ENCODE measurements at regions not wholly inside any gene's neighbourhood (a gene's known extent, or its start where the extent isn't known, plus 50 kb on each side); places are given as distances from the start of the nearest gene placed in this dataset.

DNA sequence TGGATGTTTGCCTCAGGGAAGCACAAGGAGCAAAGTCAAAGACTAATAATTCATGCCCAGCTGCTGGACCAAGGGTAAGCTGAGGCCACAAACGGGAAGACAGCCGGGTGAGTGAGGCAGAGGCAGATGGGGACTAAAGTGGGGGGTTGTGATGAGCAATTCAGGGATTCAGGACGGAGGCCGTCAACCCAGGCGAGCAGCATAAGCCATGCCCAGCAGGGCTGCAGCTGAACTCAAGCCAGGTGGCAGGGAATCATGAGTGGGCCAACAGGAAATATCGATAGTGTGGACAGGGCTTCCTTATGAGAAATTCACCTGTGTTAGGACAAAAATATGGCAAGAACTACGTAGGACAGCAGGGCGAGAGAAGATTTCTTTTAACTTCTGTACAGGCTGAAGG, 246.8 kb downstream of the CDC5L start:
- no peak for DNase-seq (ENCODE audit: low read depth, low spot score)

DNA sequence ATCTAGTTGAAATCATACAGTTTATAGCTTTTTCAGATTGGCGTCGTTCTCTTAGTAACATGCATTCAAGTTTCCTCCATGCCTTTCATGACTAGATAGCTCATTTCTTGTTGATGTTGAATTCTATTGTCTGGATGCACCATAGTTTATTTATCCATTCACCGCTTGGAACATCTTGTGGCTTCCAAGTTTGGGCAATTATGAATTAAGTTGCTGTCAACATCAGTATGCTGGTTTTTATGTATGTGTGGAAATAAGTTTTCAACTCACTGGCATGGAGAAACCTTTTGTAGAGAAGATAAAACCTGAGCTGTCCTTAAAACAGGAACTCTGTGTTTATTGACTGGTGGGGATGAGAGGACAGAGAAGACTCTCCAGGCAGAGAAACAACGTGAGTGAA, 248.0 kb downstream of the CDC5L start:
- DNase-seq (ENCODE audit: low read depth, low spot score), result no peak

DNA sequence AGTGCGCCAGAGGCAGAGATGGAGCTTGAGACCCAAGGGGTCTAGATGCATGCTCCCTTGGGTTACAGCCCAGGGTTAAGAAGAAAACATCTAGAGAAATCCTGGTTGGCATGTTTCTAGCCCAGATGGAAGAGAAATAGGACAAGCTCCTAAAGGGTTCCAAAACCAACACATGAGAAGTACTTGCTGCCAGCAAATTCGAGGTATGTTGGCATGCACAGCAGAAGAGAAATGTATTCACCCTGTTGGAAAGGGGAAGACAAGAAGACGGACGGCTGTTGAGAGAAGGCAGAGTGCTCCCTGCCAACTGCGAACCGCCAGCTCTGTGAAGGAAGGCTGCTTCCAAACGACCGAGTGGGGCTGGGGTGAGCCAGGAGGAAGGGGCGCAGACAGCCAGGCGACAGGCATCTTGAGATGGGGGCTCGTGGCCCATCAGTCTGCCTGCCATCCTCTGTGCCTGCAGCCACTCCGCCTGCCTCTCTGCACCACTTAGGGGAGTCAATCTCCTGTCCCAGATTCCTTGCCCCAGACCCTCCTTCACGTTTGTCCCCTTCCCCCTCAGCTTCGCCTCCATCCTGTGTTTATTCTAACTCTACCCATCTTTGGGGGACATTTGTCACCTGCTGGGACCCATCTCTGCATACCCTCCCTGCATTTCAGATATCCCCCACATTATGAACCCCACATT, 249.2 kb downstream of the CDC5L start:
- DNase-seq (ENCODE audit: low read depth, low spot score), result no peak

DNA sequence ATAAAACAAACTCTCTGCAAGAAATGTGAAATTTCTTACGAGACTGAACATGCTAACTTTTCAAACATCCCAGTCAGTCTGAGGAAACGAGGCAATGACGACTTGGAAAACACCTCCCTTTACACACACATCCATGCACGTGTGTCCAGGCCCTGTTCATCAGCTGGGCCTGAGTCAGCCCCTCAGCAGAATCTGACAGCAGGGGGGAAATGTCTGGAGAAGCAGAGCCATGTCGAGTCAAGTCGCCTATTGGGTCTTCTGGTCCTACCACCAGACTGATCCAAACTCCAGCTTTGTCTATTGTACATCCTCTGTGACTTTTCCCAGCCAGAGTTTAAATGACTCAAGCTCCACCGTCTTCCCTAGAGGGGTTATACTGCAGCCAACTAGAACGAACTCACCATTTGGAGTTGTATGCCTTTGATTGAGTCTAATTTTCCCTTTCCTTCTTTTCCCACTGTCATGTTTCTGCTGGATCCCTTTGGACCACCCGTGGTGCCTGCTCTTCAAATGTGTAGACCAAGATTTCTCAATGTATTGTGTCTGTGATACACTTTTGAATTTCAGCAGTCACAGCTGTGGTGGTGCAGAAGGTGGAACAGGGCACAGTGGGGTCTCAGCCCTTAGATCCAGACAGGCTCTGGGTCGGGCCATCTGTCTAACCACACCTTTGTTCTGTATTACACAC, 254.0 kb downstream of the CDC5L start:
- DNase-seq (ENCODE audit: low read depth, low spot score), result no peak

DNA sequence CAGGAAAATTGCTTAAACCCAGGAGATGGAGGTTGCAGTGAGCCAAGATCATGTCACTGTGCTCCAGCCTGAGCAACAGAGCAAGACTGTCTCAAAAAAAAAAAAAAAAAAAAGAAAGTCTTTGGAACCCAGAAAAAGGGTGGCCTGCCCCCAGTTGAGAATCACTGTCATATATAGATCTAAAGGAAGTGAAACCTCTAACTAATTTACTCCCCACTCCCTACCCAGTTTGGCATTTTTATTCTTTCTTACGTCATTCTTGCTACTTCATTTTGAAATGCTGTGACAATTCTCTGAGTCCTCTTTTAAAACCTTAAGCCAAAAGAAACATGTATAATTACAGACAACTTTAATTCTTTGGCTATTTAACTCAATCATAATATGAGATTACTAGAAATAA, 254.8 kb downstream of the CDC5L start:
- no peak for DNase-seq (ENCODE audit: low read depth, low spot score)

DNA sequence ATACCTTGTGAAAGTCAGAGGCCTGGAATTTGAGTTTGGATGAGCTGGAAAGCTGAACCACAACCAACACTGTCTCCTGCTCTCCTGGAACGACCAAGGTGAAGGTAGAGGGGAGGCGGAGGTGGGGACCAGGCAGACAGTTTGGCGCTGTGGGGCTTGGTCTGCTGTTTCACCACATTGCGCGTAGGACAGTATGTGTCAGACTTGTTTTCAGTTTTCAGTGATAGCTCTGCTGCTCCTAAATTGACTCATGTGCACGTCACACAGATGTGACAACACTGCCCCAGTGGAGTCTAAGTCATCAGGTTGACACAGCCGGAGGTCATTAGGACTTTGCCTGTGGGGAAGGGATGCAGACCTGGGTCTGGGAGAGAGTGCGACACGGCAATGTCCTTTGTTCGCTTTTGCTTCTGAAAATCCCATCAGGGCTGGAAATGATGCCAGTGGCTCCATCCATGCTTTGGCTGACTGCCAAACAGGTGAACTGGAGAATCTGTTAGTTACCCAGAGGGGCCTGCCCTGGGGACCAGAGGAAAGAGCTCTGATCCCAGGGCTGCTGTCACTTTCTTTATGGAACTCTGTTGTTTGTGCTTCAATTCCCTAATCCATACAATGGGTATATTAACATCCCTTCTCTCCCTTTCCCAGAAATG, 255.5 kb downstream of the CDC5L start:
- no peak for DNase-seq (ENCODE audit: low read depth, low spot score)

DNA sequence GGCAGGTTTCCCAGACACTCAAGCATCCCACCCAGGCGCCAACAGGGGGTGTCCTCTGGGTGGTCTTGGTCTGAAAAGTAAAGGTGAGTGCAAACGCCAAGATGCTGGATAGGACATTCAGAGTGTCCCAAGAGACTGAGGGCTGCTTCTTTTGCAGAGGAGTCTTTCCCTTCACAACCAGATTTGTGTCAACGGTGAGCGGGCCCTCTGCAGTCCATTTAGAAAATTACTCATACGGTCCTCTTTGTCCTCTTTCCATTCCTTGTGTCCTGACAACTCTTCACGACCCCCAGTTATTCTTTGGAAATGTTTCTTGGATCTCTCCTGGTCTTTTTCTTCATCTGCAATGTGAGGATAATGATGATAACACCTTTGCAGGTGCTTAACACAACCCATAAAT, 257.8 kb downstream of the CDC5L start:
- DNase-seq (ENCODE audit: low read depth, low spot score), result no peak

DNA sequence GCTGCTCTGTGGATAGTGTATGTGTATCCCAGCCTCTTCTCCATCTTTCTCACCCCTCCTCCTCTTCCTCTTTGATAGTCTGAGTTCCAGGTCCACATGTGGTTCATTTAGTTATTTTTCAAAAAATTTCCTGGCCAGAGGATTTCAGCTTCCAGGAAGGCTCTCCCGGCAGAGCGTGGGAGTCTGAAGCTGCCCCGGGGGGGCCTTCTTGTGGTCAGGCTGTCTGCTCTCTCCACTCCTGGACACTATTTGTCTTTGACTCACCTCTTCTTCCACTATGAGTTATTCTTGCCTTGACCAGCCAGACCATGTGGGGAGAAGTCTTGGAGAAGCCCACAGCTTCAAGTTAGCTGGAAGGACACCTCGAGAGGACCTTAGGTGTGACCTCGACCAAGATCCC, 258.8 kb downstream of the CDC5L start:
- DNase-seq (ENCODE audit: low read depth, low spot score), result no peak

DNA sequence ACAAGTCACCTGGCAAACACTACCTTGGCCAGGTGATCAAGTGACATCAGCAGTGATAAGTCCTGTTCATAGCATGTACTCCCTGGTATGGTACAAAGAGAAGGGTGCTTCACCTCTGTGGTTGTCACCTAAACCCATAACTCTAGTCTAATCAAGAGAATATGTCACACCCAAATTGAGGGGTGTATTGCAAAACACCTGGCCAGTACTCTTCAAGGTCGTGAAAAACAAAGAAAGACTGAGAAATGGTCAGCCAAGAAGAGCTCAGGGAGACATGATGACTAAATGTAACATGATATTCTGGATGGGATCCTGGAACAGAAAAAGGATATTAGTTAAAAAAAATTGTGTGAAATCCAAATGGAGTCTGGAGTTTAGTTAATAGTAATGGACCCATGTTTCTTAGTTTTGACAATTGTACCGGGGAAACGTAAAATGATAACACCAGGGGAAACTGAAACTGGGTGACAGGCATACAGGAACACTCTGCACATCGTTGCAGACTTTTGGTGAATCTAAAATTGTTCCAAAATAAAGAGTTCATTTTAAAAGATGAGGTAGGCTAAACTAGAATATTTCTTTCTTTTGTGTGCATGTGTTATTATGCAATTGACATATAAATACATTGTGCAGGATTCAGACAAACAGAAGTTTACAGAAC, 262.0 kb downstream of the CDC5L start:
- DNase-seq (ENCODE audit: low read depth, low spot score), result no peak

DNA sequence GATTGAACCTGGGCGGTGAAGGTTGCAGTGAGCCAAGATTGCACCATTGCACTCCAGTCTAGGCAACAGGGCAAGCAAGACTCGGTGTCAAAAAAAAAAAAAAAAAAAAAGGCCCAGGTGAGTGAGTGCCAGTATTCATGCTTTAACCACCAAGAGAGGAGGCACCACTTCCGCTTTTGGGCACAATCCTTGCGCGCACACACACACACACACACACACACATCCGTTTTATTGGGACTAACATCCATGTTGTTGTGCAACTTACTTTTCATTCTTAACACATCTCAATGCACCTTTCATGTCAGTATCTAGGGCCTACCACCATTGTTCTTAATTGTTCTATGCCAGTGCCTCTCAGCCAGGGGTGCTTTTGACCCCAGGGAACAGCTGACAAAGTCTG, 263.0 kb downstream of the CDC5L start:
- no peak for DNase-seq (ENCODE audit: low read depth, low spot score)

DNA sequence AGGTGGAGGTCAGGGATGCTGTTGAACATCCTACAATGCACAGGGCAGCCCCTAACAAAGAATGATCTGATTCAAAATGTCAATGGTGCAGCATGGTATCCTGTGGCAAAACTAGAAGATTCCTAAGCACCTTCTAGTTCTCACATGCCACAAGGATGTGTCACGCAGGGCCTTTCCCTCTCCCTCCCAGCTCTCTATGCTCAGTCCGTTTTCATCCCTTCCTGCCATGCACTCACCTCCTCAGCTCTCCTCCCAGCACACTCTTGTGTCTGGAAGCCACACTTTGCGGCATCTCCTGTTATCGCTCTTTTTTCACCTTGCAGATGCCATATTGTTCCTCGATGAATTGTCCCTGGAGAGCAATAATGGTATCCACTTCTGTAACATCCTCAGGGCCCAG, 263.4 kb downstream of the CDC5L start:
- no peak for DNase-seq (ENCODE audit: low read depth, low spot score)

DNA sequence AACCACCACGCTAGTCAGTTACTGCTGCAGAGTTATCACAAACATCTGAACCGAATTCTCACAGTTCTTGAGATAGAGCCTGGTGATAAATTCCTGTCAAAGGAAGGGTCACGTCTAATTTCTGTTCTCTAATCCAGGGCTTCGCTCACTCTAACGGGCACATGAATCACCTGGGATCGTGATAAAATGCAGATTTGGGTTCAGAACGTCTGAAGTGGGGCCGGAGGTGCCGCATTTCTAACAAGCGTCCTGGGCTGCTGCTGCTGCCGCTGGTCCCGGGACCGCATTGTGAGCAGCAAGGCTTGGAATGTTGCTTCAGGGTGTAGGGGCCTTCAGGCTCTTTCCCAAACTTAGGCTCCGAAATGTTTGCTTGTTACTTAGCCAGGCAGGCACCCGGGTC, 264.1 kb downstream of the CDC5L start:
- DNase-seq (ENCODE audit: low read depth, low spot score), result no peak

DNA sequence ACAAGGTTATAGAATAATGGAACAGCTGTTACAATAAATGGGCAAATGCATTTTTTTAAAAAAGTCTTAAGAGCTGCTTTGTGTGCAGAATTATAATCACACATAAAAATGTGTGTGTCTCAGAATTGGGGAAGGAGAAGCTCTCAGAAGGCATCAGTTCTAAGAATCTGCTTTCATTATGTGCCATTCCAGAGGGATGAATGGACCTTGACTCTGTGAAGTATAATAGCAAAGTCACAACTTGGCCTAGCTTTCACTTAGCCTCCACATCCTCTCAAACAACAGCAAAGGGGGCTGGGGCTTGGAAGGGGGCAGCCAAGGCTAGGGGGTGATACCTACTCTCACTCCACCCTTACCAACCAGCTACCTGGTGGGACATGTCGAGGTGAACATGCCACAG, 265.0 kb downstream of the CDC5L start:
- DNase-seq (ENCODE audit: low read depth, low spot score), result no peak

DNA sequence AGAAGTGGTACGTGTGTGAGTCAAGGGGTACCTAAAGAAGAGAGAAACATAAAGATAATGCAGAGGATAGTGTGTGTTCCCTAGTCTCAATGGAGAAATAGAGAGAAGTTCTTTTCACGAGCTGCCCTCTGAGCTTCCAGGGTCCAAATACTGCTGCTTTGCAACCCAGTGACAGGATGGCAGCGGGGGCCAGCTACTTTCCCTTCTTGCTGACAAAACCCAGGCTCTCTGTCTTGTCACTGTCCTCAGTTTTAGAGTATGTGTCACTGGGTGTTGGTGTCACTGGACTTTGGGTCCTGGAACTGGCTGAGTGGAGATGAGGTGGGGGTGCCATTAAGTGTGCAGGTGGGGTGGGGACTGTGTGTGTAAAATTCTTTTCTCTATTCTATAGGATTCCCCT, 265.6 kb downstream of the CDC5L start:
- no peak for DNase-seq (ENCODE audit: low read depth, low spot score)

DNA sequence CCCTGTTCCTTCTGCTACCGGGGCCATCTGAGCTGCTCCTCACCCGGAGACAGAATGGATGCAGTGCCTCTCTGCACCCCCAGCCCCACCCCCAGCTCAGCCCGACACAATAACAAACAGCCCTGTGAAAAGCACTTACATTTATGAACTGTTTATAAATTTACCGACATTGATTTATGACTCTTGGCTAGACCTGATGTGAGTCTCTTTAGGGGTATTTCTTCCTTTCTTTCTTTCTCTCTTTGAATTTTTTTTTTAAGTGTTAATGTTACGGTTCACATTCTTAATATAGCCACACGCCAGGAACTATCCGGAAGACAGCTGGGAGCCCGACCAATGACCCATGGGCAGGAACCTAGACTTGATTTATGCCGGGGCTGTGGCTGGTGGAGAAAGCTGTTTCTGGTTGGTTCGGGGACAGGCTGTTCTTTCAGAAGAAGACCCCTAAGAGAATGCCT, 266.3 kb downstream of the CDC5L start:
- DNase-seq (ENCODE audit: low read depth, low spot score), result no peak

DNA sequence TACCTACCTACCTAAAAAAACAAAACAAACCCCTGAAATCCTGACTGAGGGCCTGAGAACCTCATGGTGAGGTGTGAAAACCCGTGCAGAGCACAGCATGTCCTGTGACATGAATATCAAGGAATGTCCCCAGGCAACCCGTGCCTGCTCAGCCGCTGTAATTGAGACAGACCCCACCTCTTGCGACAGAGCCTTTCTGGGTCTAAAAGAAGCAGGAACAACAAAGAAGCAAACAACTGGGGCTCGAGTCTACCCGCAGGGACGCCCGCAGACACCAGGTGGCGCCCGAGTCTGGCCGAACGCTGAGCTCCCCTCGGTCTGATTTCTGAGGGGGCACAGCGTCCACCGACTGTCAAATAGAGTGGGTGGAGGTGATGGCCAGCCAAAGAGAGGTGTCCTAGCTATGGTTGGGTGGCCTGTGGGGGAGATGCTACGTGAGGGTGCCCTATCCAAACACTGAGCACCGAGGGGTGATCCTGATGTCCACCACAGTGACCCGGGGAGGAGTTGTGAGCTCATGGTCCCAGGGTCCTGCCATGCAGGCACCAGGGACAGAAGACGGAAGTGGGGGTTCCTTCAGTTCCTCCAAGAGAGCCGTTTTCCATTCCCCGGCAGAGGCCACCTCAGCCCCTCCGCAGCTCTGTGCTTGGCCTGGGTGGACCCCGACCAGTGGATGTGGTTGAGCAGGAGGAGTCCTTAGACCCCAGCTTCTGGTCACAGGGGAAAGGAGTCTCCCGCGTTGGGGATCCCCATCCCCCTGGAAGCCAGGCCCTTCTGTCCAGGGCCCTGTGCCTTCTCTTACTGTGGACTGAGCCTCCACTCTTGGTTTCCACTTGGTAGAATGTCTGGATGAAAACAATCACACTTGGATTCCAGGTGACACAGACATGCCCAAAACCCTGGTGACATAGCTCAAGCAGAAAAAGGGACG, 268.2 kb downstream of the CDC5L start:
- DNase-seq (ENCODE audit: low read depth, low spot score), result no peak

DNA sequence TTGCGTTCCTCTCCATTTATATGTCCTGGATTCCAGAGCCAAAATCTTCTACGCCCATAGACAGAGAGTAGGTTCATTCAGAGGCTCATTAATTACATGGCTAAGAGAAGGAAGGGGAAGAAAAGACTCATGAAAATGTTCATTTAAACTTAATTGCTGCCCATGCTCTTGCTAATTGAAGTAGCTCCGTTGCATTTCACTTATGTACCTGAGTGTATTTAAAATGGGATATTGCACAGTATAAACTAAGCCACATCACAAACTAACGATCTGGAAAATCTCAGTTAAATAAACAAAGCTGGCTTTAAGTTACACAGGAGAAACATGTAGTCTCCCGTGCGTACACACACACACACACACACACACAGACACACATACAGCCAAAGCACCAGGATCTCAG, 269.2 kb downstream of the CDC5L start:
- no peak for DNase-seq (ENCODE audit: low read depth, low spot score)

DNA sequence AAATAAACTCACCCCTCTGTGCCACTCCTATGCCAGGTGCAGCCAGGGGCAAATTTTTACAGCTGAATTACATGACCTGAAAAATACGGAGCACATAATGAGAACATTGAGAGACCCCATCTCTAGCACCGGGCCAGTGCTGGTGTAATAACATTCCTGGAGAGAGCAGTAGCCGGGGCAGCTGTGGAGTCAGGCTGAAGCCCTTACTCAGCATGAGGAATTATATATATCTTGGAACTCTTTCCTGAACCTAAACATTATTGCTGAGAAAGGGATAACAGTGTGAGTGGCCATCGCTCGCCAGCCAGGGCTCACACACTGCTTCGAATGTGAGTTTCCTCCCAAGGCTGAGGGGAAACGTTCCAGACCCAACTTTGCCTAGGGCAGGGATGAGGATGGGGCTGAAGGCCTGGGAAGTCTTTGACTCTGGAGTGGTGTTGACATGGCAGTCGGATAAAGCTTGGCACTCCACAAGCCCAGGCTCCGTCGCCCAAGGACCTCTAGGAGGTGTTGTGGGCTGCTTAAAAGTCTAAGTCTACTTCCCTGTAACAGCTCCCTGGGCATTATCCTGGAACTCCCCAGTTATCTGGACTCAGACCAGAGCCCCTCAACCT, 269.8 kb downstream of the CDC5L start:
- DNase-seq (ENCODE audit: low read depth, low spot score), result no peak

DNA sequence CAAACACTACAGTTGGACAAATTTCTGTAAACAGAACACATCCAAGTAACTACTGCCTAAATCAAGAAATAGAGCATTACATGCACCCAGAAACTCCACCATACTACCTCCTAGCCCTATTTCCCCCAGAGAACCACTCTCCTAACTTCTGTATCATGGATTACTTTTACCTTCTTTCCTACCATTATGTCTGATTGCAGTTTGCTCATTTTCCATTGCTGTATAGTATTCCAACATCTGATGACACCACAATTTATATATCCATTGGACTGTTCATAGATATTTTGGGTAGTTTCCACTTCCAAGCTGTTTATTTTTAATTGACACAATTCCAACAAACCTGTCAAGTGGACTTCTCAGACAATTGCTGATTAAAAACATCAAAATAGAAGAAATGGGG, 271.1 kb downstream of the CDC5L start:
- no peak for DNase-seq (ENCODE audit: low read depth, low spot score)

DNA sequence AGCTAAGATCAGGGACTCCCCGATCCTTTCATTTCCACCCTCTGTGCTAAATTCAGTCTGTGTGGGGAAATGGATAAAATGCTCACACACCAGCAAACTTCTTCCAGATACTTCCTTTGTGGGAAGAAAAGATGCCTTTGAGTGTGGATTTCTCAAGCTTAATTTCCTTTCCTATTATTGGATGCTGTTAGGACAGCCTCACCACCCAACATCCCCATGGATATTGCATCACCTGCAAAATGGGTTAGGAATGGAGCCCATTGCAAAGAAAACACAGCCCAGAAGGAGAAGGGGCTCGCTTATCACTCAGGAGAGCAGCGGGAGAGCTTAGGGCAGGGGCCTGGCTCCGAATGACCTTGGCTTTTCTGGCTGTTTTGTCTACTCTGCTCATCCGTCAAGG, 272.2 kb downstream of the CDC5L start:
- no peak for DNase-seq (ENCODE audit: low read depth, low spot score)

Measured in pulmonary artery endothelial cell (primary cell).